OCI-LY1 (cell line): ENCODE measurements at regions not wholly inside any gene's neighbourhood (a gene's known extent, or its start where the extent isn't known, plus 50 kb on each side); places are given as distances from the start of the nearest gene placed in this dataset.

Experiments used
- H2AFZ ChIP-seq: fragments of 200-600 bp; sonication (generic), shearing (Covaris generic); 2 replicates; pipeline ENCODE4 v1.6.0; 2014; ENCODE audit warnings: antibody characterized with exemption, mild to moderate bottlenecking, low read length
- H3F3A ChIP-seq: fragments of 200-600 bp; sonication (generic), shearing (Covaris generic); 2 replicates; pipeline ENCODE4 v1.6.0; 2014; ENCODE audit warnings: mild to moderate bottlenecking, antibody characterized with exemption, low read length, moderate library complexity; ENCODE audit not compliant: insufficient read depth
- H3K27ac ChIP-seq: fragments of 200-600 bp; sonication (generic); 2 replicates; pipeline ENCODE4 v1.5.1; 2014; ENCODE audit warnings: low read length, mixed run types, mild to moderate bottlenecking, low read depth; ENCODE audit not compliant: poor library complexity, severe bottlenecking
- H3K27me3 ChIP-seq: fragments of 200-600 bp; sonication (generic); 2 replicates; pipeline ENCODE4 v1.6.0; 2014; ENCODE audit warnings: antibody characterized with exemption, mild to moderate bottlenecking, low read length, moderate library complexity; ENCODE audit not compliant: insufficient read depth
- H3K36me3 ChIP-seq: fragments of 200-600 bp; sonication (generic); 2 replicates; pipeline ENCODE4 v1.6.1; 2014; ENCODE audit warnings: mild to moderate bottlenecking, antibody characterized with exemption, low read length, moderate library complexity, mixed read lengths; ENCODE audit not compliant: insufficient read depth
- H3K4me1 ChIP-seq: fragments of 200-600 bp; sonication (generic); 2 replicates; pipeline ENCODE4 v1.5.1; 2014; ENCODE audit warnings: mild to moderate bottlenecking, low read length, moderate library complexity; ENCODE audit not compliant: insufficient read depth, severe bottlenecking
- H3K4me2 ChIP-seq: fragments of 200-600 bp; sonication (generic), shearing (Covaris generic); 2 replicates; pipeline ENCODE4 v1.6.1; 2014; ENCODE audit warnings: low read length
- H3K4me3 ChIP-seq: fragments of 200-600 bp; sonication (generic); 2 replicates; pipeline ENCODE4 v1.5.1; 2014; ENCODE audit warnings: low read length, low read depth, mild to moderate bottlenecking, mixed read lengths; ENCODE audit not compliant: poor library complexity, severe bottlenecking
- H3K79me2 ChIP-seq: fragments of 200-600 bp; shearing (Covaris generic); 2 replicates; pipeline ENCODE4 v1.6.1; 2016; ENCODE audit warnings: mixed run types, low read length, mixed read lengths; ENCODE audit not compliant: insufficient read depth
- H3K9ac ChIP-seq: fragments of 200-600 bp; sonication (generic), shearing (Covaris generic); 2 replicates; pipeline ENCODE4 v1.6.1; 2014; ENCODE audit warnings: mild to moderate bottlenecking, low read length, mixed read lengths
- H3K9me2 ChIP-seq: fragments of 200-600 bp; sonication (generic), shearing (Covaris generic); 2 replicates; pipeline ENCODE4 v1.6.1; 2014; ENCODE audit warnings: low read depth, mild to moderate bottlenecking, low read length, mixed read lengths
- H3K9me3 ChIP-seq: fragments of 200-600 bp; shearing (Covaris generic); 2 replicates; pipeline ENCODE4 v1.6.1; 2014; ENCODE audit warnings: low read length, mixed read lengths
- H4K20me1 ChIP-seq: fragments of 200-600 bp; sonication (generic), shearing (Covaris generic); 2 replicates; pipeline ENCODE4 v1.6.0; 2016; ENCODE audit warnings: mild to moderate bottlenecking, low read length; ENCODE audit not compliant: insufficient read depth
- CTCF ChIP-seq: fragments of 200-600 bp; sonication (generic), shearing (Covaris generic); IDR thresholded peaks from 2 replicates; pipeline ENCODE4 v1.5.1; 2017; ENCODE audit warnings: mild to moderate bottlenecking, antibody characterized with exemption, low read length, moderate library complexity, mixed read lengths
- EZH2 ChIP-seq: fragments of 200-600 bp; sonication (generic), shearing (Covaris generic); IDR thresholded peaks from 2 replicates; pipeline ENCODE4 v1.8.0; 2017; ENCODE audit warnings: borderline replicate concordance, mixed run types, mild to moderate bottlenecking, antibody characterized with exemption, low read length, moderate library complexity, mixed read lengths

- H3K4me2 ChIP-seq: no peak overlapping the region
These were observed 746.6 kb downstream of the CBLN2 start for GRCh38 chr18:71797554-71797953.

GRCh38 chr18:71784777-71785176 is 759.4 kb downstream of the CBLN2 start:
- TF ChIP-seq CTCF: peak; percentile 71
- no peak for TF ChIP-seq EZH2
- no peaks in the 10 kb centered on the region for H3F3A ChIP-seq
- no peak overlapping the region for H3K4me3 ChIP-seq
- no peak overlapping the region for H3K9ac ChIP-seq
- no peak overlapping the region for H3K4me2 ChIP-seq
- no peak overlapping the region for H2AFZ ChIP-seq
- no peaks in the 10 kb centered on the region for H3K27me3 ChIP-seq
- H3K36me3 ChIP-seq: no peaks in the 10 kb centered on the region
- no peaks in the 10 kb centered on the region for H3K9me2 ChIP-seq
- H3K4me1 ChIP-seq: no peaks in the 10 kb centered on the region
- no peaks in the 10 kb centered on the region for H3K79me2 ChIP-seq
- no peaks in the 10 kb centered on the region for H3K9me3 ChIP-seq
- no peak overlapping the region for H3K27ac ChIP-seq
- no peaks in the 10 kb centered on the region for H4K20me1 ChIP-seq

More at GRCh38 chr18:71797554-71797953, 746.6 kb downstream of the CBLN2 start:
- Histone ChIP-seq H3K9me3 (no peaks in the 10 kb centered on the region), H3F3A (no peaks in the 10 kb centered on the region), H3K79me2 (no peaks in the 10 kb centered on the region), H2AFZ (no peak overlapping the region), H3K9ac (no peak overlapping the region), H3K4me3 (no peak overlapping the region), H3K27me3 (no peaks in the 10 kb centered on the region), H3K27ac (no peak overlapping the region), H3K9me2 (no peaks in the 10 kb centered on the region), H3K36me3 (no peaks in the 10 kb centered on the region), H3K4me1 (no peaks in the 10 kb centered on the region), H4K20me1 (no peaks in the 10 kb centered on the region)
- TF ChIP-seq CTCF (no peak), EZH2 (no peak)

- H3K9me3 ChIP-seq: no peaks in the 10 kb centered on the region
- H3K27me3 ChIP-seq: no peaks in the 10 kb centered on the region
- TF ChIP-seq CTCF (no peak), EZH2 (no peak)
- no peak overlapping the region for H2AFZ ChIP-seq
- H3K79me2 ChIP-seq: no peaks in the 10 kb centered on the region
- H3K36me3 ChIP-seq: no peaks in the 10 kb centered on the region
- H4K20me1 ChIP-seq: no peaks in the 10 kb centered on the region
- H3K9me2 ChIP-seq: no peaks in the 10 kb centered on the region
- H3K27ac ChIP-seq: no peak overlapping the region
- no peaks in the 10 kb centered on the region for H3F3A ChIP-seq
- no peak overlapping the region for H3K4me3 ChIP-seq
- H3K9ac ChIP-seq: no peak overlapping the region
- no peaks in the 10 kb centered on the region for H3K4me1 ChIP-seq
- H3K4me2 ChIP-seq: no peak overlapping the region
These were observed 783.6 kb downstream of the CBLN2 start for GRCh38 chr18:71760541-71760940.
